ENCODE measurements at regions not wholly inside any gene's neighbourhood (a gene's known extent, or its start where the extent isn't known, plus 50 kb on each side); places are given as distances from the start of the nearest gene placed in this dataset.

DNA sequence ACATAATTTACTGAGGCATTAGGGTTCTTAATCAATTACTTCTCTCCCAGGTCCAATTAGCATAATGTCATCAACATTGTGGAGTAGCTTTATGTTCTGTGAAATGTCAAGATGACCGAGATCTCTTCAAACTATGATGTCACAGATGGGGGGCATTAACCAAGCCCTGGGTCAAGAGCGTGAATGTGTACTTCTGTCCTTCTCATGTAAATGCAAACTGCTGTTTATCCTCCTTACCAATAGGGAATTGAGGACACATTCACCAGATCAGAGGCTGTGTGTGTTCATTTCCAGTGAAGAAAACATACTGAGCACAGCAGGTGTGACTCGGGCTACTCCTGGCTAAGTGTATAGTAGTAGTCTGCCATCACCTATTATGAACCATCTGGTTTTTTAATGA, 177.9 kb downstream of the MINAR1 start:
- TF ChIP-seq, protein P1, sequence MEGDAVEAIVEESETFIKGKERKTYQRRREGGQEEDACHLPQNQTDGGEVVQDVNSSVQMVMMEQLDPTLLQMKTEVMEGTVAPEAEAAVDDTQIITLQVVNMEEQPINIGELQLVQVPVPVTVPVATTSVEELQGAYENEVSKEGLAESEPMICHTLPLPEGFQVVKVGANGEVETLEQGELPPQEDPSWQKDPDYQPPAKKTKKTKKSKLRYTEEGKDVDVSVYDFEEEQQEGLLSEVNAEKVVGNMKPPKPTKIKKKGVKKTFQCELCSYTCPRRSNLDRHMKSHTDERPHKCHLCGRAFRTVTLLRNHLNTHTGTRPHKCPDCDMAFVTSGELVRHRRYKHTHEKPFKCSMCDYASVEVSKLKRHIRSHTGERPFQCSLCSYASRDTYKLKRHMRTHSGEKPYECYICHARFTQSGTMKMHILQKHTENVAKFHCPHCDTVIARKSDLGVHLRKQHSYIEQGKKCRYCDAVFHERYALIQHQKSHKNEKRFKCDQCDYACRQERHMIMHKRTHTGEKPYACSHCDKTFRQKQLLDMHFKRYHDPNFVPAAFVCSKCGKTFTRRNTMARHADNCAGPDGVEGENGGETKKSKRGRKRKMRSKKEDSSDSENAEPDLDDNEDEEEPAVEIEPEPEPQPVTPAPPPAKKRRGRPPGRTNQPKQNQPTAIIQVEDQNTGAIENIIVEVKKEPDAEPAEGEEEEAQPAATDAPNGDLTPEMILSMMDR (IDR thresholded peaks at IDR 0.05 in 4 of 5, conservative IDR thresholded peaks at IDR 0.05 in 1 of 5), result no peak
- TF ChIP-seq POLR2A (IDR thresholded peaks at IDR 0.05), result no peak
